Dermis microvascular lymphatic vessel endothelial cell (primary cell): ENCODE measurements at regions not wholly inside any gene's neighbourhood (a gene's known extent, or its start where the extent isn't known, plus 50 kb on each side); places are given as distances from the start of the nearest gene placed in this dataset.

Experiments
- DNase-seq, 2 donors: peaks; one replicate each; pipeline versions ENCODE4 v3.0.0 to v3.0.0-alpha.2; 2010; ENCODE audit warnings: low read depth in 2 of 2

DNA sequence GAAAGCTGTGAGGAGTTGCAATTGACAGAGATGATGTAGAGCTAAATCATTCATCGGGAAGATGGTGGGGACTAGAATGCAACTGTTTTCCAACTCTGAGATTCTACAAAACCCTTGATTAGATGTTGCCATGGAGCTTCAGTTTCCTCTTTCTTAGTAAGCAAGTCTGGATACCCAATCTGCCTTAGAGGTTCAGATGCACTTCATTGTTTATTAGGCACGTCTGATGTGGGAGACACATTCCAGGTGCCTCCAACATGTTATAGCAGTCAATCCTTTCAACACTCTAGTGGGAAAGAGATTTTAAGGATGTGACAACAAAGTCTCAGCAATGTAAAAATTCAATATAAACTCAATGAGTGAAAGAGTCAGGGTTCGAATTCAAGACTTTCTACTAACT lies 291.3 kb upstream of the PHYHIPL start:
- DNase-seq, result no peak

DNA sequence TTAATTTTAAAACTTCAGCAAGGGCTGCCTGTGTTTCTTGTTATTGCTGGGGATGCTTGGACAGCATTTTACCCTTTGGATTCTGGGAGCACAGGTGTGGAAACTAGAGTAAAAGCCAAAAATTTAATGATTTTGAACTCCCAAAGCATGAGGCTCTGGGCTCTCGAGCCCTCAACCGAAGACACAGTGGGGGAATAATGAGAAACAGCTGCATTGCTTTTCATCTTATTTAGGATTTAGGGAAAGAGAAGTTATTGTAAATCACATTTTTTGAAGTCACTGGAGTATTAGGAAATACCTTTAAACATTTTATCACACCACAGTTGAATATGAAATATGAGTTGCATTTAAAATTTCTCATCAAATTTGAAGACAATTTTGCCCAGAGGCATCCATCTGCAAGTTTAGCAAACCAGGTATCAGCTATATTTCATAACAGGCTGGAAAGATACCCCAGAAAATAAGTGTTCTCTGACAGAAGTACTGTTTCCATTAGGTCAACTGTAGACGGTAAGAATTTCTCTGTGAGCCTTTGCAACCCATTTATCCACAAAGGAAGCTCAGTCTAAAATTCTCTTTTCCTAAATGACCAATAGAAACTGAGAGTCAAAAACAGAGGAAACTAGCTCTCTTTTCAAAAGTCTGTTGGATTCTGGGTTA lies 290.6 kb upstream of the PHYHIPL start:
- no peak for DNase-seq

DNA sequence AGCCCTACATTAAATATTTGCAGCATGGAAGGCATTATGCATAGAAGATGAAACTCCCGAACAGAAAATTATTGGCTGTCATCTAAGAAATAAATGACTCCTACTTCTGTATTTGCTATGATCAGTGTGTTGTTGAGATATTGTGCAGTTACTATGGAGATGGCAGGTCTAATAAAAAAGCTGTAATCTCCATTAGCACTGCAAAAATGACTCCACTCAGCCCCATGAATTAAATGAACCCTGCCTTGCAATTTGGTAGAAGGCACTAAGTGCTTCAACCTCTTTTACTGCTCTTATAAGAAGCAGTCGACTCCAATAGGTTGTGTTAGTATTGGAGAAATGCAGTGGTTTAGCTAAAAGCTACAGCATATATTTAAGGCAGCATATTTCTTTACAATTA lies 290.0 kb upstream of the PHYHIPL start:
- DNase-seq, result no peak

DNA sequence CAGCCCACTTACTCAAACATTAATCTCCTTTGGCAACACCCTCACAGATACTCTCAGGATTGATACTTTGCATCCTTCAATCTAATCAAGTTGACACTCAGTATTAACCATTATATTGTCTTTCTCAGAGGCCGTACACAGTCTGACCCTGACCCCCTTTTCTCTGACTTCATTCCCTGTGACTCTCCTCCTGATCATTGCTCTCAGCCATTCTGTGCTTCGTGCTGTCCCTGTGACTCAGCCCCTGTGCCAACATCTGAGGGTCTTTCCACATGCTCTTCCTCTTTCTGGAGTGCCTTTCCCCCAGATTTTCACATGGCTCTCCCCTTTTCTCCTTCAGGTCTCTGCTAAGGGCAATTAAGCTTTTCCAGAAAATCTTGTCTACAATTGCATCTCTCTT lies 289.0 kb upstream of the PHYHIPL start:
- no peak for DNase-seq

DNA sequence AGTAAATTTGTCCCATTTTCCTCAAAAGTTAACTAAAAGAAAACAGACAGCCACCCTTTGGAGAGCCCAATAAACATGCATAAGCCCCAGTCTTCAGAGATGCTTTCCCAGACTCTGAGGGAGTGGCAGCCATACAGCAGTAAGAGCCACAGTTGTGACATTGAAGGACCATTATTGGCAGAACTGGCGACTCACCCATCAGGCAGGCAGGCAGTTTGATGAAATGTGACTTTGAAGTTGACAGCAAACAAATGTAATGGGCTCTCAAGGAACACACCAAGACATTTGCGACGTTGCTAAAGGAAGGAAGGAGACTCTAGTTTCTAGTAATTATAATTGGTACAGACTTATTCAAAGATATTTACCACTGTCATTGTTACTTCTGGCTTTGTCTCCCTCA lies 287.5 kb upstream of the PHYHIPL start:
- no peak for DNase-seq

DNA sequence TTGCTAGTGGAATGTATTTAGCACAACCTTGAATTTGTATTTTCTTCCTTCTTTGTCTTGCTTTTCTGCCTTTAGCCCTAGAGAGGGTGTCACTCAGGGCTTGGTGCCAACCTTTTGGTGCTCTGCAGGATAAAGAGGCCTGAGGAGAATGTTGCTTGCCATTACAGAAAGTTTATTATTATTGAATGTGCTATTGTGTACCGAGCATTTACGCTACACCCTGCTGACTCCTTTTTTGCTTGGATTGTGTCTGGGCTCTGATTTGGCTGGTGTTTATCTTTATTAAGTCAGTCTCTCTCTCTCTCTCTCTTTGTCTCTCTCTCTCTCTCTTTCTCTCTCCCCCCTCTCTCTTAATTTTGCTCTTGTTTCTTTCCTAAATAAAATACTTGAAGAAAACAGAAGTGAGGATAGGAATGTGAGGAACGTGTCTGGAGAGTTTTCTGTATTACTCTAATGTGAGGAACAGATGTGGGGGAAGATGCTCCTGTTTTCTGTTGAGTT lies 284.4 kb upstream of the PHYHIPL start:
- DNase-seq, result no peak

DNA sequence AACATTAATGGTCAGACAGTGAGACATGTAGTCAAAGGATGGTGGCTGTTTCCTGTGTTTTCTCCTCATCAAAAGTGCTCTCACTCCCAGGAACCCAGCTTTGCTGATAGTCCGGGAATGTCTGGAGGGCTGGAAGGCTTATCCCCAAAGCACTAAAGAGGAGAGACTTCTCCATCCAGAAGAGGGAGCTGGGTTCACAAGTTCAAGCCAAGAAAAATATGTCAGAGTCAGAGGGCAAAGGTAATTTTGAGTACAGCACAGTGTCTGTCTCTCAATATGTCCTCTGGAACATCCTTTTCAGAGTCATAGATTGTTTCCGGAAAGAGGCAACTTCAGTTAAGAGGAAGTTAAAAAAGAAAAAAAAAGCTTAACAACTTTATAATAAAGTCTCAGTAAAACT lies 281.5 kb upstream of the PHYHIPL start:
- no peak for DNase-seq

DNA sequence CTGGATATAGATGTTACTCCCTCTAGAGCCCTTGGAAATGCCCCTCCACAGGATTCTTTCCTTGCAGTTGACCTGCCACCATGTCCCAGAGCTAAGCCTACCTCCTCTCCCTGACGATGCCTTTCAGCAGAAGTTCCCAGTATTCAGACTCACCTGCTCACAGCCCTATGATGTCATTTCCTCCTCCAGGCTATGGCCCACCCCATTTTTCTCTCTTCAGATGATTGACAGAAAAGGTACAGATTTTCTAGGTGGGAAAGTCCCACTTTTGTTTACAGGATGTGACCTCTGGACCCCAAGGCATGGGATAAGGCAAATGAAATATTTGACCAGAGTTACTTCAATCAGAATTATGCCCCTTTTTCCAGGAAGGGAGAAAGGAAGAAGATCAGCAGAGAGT lies 280.2 kb upstream of the PHYHIPL start:
- no peak for DNase-seq

DNA sequence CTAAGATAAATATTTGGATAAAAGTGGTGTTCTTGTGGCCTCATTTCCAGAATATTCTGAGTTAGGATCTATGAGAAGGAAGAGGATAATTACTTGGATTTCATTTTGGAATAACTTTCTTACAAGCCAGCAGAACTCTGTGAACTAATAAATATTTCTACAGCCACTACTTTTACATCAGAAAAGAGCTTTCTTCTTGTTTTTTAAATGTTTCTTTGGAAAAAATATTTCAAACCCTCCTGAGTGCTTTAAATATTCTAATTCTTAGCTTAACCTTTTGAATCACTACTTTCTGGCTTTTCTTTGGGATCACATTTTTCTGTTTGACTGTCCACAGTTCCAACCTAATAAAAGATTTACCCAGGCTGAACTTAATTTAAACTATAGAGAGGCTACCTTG lies 279.2 kb upstream of the PHYHIPL start:
- DNase-seq, result no peak

DNA sequence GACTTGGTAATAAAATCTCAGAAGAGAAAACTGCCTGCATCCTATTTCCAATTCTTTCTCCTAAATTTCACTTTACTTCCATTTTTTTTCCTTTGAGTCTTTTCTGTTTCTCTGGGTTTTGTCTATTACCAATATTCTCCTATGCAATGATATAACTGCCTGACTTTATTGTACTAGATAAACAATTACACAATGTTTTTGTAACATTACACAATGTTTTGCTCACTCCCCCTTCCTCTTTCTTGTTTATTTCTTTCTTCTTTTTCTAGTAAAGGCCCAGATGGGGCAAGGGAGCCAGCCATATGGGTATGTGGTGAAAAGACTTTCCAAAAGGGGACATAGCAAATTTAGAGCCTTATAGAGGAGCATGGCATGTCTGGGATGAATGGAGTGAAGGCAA lies 278.7 kb upstream of the PHYHIPL start:
- no peak for DNase-seq

DNA sequence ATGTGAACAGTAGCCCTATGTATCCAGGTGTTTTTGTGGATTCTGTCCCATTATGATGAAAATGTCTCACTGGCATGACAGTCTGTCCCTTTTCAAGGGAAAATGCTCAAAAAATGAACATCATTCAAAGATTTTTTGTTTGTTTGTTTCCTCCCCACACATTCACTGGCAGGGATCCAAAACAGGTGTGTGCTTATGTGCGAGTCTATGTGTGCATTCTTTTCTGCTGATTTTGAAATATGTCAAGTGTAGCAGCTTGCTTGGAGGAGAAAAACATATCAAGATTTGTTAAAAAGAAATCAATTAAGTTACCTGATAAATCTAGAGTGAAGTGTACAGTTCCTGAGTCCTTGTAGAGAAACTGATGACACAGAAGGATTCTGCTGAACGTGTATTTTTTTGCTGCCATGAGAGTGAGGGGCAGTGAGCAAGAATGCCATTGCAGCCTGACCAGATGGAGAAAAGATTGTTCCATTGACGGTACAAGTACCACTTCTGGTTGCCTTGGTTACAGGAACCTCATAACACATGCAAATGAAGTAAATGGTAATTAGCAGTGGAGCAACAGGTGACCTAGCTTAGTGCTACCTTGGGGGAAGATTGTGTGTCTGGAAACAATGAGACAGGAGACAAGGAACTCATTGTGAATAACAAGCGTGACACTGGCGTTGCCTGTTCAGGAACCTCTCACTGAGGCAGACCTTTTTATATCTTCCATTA lies 277.4 kb upstream of the PHYHIPL start:
- DNase-seq, result no peak

DNA sequence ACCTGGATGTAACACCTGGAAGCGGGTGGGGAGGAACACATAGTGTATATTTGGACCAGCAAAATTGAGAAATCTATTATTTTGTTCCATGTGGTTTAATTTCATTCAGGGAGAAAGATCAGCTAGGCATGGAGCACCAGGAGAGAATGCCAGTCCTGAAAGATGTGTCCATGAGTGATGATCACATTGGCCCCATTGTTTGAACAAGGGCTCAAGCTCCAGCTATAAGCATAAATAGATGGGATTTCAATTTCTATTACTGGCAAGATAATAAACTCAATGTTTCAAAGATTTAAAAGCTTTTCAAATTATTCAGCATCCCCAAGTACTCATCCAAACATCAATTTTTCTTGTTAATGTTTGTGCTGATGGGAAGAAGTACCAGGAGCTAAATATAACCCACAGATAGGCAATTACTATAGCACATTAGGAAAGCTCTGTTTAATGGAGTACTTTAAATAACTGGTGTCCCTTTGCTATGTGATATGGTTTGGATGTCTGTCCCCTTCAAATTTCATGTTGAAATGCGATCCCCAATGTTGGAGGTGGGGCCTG lies 275.3 kb upstream of the PHYHIPL start:
- DNase-seq, result no peak

DNA sequence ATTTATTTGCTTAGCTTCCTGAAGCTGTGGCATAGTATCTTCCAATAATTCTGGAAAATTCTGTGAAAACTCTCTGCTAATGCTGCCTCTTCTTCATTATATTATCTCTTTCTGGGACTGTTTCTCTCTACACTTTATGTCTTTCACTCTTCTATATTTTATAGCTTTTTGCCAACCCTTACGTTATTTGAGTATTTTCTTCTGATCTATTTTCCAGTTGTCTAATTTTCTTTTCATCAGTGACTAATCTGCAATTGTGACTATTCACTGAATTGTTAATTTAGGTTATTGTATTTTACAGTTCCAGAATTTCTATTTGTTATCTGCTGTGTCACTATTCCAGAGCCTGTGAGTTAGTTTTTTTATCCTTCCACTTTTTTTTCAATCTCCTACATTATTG lies 273.4 kb upstream of the PHYHIPL start:
- no peak for DNase-seq

DNA sequence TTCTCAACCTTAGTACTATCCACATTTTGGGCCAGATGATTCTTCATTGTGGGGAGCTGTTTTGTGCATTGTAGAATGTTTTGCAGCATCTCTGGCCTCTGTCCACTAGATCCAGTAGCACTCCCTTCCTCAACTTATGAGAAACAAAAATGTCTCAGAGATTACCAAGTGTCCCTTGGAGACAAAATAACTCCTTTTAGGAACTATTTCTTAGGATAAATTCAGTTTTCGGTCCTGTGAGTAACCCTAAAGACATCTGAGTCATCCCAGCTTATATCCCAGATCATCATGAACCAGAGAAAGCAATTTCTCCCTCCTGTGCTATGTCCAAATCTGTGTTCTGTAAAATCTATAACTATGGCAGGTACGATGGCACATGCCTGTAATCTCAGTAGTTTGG lies 266.6 kb upstream of the PHYHIPL start:
- no peak for DNase-seq

DNA sequence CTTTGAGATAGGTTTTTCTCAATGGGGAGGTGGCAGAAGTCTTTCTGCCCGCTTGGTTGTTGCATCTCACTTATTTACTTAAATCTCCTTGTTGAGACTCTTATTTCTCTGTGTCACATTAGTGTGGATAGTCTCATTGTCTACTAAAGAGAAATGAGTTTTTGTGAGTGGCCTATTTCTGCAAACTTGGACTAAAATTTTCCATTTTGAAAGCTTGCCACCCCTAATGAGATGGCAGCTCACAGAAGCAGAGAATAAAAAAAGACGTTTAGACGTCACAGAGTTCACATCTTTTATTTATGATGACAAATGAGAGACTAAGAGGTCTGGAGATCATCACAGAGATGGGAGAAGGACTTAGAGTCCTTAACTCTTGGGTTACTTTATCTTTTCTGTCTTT lies 262.7 kb upstream of the PHYHIPL start:
- DNase-seq, result no peak

DNA sequence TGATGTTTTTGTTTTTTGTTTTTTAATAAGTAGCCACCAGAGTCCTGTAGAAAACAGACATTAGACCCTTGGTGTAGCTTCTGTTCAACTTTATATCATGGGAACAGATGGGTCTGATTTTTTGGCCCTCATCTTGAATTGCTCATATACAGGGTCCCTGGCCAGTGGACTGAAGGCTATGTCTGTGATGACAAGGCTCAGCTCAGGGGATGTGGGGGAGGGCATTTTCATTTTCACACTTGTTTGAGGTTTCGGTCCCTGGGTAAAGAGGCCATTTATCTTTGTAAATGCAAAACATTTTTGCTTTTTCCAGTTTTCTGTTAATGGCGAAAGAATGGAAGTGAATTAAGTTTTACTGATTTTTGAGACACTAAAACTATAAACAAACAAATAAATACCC lies 257.6 kb upstream of the PHYHIPL start:
- DNase-seq, result no peak

DNA sequence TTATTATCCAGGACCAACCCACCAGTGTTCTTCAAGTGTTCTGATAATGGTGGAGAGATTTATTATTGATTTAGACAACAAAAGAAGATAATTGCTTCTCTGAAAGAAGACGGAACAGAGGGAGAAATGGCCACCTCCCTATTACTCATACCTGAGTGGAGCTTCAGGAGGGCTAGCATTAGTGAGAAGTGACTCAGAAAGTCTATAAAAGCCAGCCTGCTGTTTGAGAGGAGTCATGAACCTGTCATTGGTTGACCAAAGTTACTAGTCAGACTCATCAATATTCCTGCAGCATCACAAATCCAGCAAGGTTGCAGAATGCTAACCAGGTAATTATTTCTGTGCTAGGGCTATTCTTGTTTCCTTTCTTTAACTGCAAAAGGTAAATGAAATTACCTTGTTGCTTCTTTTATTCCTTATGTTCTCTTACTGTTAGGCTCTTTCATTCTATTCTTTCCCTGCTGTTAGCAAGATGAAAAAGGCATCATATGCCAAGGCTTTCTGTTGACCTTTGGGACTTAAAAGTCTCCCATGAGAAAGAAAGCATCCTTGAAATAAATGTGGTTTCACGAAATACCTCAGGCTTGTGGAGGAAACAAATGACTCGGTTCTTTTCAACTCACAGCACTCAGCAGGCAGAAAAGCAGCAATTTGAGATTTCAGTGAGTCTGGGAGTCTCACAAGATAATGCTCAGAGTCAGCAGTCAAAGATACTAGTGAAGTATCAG lies 256.4 kb upstream of the PHYHIPL start:
- no peak for DNase-seq

DNA sequence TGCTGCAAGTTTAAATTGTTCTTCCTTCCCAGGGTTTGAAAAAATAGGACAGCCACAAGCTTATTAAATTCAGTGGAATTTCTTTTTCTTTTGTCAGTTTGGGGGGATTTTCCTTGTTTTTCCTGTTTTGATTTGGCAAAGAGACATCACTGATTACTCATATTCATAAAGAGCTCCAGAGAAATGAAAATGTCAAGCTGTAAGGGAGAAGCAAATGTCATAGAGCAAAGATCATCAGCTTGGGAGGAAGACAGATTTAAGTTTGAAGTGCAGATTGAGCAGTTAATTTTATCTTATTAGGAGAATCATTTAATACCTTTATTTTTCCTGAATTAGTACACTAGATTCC lies 255.8 kb upstream of the PHYHIPL start:
- no peak for DNase-seq

DNA sequence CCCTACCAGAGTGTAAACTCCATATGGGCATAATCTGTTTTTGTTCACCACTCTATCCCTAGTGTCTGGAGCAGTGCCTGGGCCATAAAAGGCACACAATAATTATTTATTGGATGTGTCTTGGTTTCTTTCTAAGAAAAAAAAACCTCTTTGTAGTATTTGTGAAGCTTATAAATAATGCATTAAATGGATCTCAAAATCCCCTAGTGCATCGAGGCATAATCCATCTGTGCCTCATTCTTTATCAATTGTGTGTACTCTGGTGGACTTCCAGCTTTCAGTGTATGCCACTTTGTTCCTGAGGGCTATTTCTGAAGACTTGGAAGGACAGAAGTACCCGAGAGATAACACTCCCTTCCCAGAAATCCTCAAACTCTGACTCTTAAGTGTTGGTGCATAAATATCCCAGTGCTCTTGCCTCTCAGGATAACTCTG lies 255.0 kb upstream of the PHYHIPL start:
- no peak for DNase-seq

DNA sequence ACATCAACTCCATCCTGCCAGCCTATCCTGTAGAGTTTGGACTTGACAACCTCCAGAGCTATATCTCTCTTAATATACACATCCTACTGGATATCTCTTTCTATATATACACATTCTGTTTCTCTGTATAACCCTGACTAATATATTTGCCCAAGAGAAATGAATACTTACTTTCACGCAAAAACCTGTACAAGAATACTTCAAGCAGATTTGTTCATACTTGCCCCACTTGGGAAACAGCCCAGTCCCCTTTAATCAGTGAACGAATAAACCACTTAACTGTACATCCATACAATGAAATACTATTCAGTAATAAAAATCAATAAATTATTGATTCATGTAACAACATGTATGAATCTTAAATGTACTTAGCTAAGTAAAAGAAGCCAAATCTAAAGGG lies 251.1 kb upstream of the PHYHIPL start:
- DNase-seq, result no peak

DNA sequence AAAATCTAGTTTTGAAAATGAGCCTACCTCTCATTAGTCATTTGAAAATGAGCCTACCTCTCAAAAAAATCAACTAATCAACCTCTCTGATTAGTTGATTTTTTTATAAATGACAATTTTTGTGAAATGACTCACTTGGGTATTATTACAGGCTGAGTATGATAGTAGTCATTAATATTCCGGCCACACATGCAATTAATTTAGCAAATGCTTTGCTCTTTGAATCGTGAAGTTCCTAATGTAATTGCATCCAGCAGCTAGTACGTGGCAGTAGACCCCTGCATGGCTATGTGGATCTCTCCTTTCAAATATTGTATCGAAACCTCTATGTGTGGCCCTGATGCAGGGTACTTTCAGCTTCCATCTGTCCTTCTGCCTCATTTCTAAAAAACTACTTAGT lies 245.9 kb upstream of the PHYHIPL start:
- DNase-seq, result no peak

DNA sequence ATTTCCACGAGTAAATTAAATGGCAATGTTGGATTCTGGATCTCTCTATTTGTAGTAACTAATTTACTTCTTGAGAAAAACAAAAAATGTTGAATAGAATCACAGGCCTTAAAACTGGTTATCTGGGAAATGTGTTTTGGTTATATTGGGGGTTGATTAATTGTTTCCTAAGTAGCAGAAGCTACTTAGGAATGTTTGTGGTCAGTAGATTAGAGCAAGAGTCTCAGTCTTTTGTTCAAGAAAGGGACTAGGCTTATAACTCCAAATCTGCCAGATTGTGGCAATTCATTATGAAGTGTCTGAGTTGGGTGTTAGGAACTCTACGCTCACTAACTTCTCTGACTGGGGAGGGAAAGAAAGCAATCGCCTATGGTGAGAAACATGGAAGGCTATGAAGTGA lies 244.3 kb upstream of the PHYHIPL start:
- DNase-seq, result no peak
